ENCODE measurements at regions not wholly inside any gene's neighbourhood (a gene's known extent, or its start where the extent isn't known, plus 50 kb on each side); places are given as distances from the start of the nearest gene placed in this dataset.
A peak's percentile ranks its signal among the peaks of the same experiment; 100 is the strongest.
"Not testable (repeated sequence)": the region's sequence is repeated elsewhere in the genome, so short reads cannot be mapped to it uniquely, and the experiment has no call there.

DNA sequence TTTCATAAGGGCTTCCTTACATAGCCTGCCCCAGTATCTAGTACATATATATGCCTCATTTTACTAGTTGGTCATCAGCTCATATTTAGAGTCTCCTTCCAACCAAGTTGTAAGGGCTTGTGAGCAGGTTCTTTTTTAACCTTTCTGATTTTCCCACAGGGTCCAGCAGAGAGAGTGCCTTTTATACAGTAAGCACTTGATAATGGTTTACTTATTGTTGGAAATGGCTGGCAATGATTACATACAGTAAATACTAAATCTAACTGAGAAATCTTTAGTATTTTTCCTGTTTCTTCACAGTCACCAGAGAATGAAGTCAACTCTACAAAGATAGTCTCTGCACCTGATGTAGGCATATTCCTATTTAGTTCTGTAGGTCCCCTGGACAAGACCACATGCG, 135.1 kb upstream of the B3GAT2 start:
- TF ChIP-seq POLR2A (IDR thresholded peaks at IDR 0.05): no peak
- no peak overlapping the region for H3K27ac ChIP-seq
- intact Hi-C loops (cut with DNase I; ENCODE audit: low total_unique reads): no loop called here
- DNase-seq: no peak
- no peaks in the 10 kb centered on the region for H3K9me3 ChIP-seq
- H3K4me3 ChIP-seq: no peak overlapping the region
- no peaks in the 10 kb centered on the region for H3K4me1 ChIP-seq
- no peaks in the 10 kb centered on the region for H3K27me3 ChIP-seq
- H3K36me3 ChIP-seq: no peaks in the 10 kb centered on the region

- H3K4me1 ChIP-seq; H3K36me3 ChIP-seq; H3K27ac ChIP-seq; DNase-seq; H3K27me3 ChIP-seq; intact Hi-C loops (cut with DNase I; ENCODE audit: low total_unique reads); H3K9me3 ChIP-seq; H3K4me3 ChIP-seq: not testable (repeated sequence)
Observed at GRCh38 chr6:71097264-71097663, 140.4 kb upstream of the B3GAT2 start.

GRCh38 chr6:71099649-71100048, 142.8 kb upstream of the B3GAT2 start:
- peaks cover 0 to 10% of the 10 kb centered on the region in 2 donors for H3K9me3 ChIP-seq
- no peak for TF ChIP-seq POLR2A (IDR thresholded peaks at IDR 0.05)
- TF ChIP-seq CTCF (IDR thresholded peaks at IDR 0.05): no peak
- intact Hi-C loops (cut with DNase I; ENCODE audit: low total_unique reads): no loop called here
- no peak overlapping the region for H3K27ac ChIP-seq
- no peaks in the 10 kb centered on the region for H3K36me3 ChIP-seq
- no peaks in the 10 kb centered on the region for H3K4me1 ChIP-seq
- no peak for DNase-seq
- no peak overlapping the region for H3K4me3 ChIP-seq
- no peaks in the 10 kb centered on the region for H3K27me3 ChIP-seq

- intact Hi-C loops (cut with DNase I; ENCODE audit: low total_unique reads): no loop called here
- no peak overlapping the region for H3K4me3 ChIP-seq
- TF ChIP-seq POLR2A (IDR thresholded peaks at IDR 0.05): no peak
- no peak for TF ChIP-seq CTCF (IDR thresholded peaks at IDR 0.05)
Observed at GRCh38 chr6:71103130-71103529, 146.3 kb upstream of the B3GAT2 start.

GRCh38 chr6:71103641-71104040, 146.8 kb upstream of the B3GAT2 start:
- no peaks in the 10 kb centered on the region for H3K4me1 ChIP-seq
- no peak overlapping the region for H3K27ac ChIP-seq
- intact Hi-C loops (cut with DNase I; ENCODE audit: low total_unique reads): no loop called here
- TF ChIP-seq CTCF (IDR thresholded peaks at IDR 0.05) (no peak), POLR2A (IDR thresholded peaks at IDR 0.05) (no peak)
- DNase-seq: no peak
- peaks cover 0 to 10% of the 10 kb centered on the region in 2 donors for H3K9me3 ChIP-seq
- H3K4me3 ChIP-seq: no peak overlapping the region
- H3K27me3 ChIP-seq: no peaks in the 10 kb centered on the region
- no peaks in the 10 kb centered on the region for H3K36me3 ChIP-seq

More at GRCh38 chr6:71103130-71103529, 146.3 kb upstream of the B3GAT2 start:
- H3K9me3 ChIP-seq: peaks cover 0 to 10% of the 10 kb centered on the region in 2 donors
- DNase-seq: no peak
- no peaks in the 10 kb centered on the region for H3K36me3 ChIP-seq
- H3K4me1 ChIP-seq: no peaks in the 10 kb centered on the region
- no peak overlapping the region for H3K27ac ChIP-seq
- H3K27me3 ChIP-seq: no peaks in the 10 kb centered on the region

- Histone ChIP-seq H3K4me1 (no peaks in the 10 kb centered on the region), H3K27ac (peak overlapping the region in 1 of 2 donors; percentile 1), H3K36me3 (no peaks in the 10 kb centered on the region), H3K4me3 (no peak overlapping the region), H3K27me3 (no peaks in the 10 kb centered on the region), H3K9me3 (no peaks in the 10 kb centered on the region)
- DNase-seq: no peak
- intact Hi-C loops (cut with DNase I; ENCODE audit: low total_unique reads): no loop called here
- TF ChIP-seq CTCF (IDR thresholded peaks at IDR 0.05): no peak
- no peak for TF ChIP-seq POLR2A (IDR thresholded peaks at IDR 0.05)
Observed at GRCh38 chr6:71106276-71106675, 149.4 kb upstream of the B3GAT2 start.

All from uterus (tissue), 3 donors.